NCI-H128 (cell line): ENCODE measurements at regions not wholly inside any gene's neighbourhood (a gene's known extent, or its start where the extent isn't known, plus 50 kb on each side); places are given as distances from the start of the nearest gene placed in this dataset.
"Not testable (repeated sequence)": the region's sequence is repeated elsewhere in the genome, so short reads cannot be mapped to it uniquely, and the experiment has no call there.

Source experiments
- DNase-seq: peaks from one replicate; lab custom pipeline; 2025; ENCODE audit not compliant: unreplicated experiment; lab: John Stamatoyannopoulos, UW

DNA sequence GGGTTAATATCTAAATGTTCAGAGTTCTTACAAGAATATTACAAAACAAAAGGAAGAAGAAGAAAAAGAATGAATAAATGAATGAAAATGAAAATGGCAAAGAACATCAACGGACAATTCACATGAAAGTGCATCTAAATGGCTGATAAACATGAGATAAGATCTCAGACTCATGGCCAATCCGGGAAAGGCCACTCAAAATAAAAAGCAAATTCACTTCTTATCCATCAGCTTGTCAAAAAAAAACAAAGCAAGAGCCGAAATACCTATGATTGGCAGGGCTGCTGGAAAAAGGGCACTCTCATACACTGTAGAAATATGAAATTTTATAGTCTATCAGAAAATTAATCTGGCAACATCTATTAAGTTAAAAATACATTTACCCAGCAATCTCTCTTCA, 103.6 kb upstream of the EDEM3 start:
- DNase-seq = no peak

DNA sequence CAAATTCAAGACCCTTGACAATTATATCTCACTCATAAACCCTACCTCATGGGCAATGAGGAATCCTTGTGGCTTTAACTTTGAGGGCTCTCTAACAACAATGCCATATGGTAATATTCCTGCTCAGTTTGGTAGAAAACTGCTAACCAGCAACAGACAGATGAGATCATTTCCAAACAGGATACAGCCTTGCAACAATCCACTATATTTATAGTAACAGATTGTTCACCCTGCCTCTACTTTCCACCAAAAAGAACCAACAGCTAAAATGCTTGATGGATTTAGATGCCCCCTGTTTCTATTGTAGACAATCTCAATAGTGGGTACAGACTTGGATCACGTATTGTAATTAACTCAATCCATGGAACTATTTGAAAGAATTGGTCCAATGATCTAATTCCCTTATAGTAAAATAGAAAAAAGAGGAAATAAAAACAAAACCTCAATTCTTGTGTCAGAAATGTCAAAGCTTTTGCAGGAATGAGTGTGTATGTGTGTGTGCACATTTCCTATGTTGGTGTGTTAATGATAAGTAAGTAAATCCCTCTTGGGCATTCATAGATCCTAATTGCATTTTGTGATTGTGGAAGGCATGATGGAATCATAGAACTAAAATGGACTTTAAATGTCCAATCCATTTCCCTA, 100.0 kb upstream of the EDEM3 start:
- DNase-seq = no peak

DNA sequence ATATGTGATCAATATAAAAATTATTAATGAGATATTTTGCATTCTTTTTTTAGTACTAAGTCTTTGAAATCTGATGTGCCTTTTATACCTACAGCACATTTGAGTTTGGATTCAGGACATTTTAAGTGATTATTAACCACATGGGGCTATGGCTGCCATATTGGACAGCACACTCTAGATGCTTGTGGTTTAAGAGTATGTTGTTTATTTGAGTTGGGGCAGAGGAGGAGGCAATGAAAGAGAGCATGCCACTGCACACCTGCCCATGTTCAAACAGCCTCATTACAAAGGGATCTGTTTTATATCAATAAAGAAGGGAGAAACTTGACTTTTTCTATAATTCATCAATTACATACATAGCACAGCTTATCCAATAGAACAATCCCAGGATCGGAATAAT, 99.4 kb upstream of the EDEM3 start:
- no peak for DNase-seq

DNA sequence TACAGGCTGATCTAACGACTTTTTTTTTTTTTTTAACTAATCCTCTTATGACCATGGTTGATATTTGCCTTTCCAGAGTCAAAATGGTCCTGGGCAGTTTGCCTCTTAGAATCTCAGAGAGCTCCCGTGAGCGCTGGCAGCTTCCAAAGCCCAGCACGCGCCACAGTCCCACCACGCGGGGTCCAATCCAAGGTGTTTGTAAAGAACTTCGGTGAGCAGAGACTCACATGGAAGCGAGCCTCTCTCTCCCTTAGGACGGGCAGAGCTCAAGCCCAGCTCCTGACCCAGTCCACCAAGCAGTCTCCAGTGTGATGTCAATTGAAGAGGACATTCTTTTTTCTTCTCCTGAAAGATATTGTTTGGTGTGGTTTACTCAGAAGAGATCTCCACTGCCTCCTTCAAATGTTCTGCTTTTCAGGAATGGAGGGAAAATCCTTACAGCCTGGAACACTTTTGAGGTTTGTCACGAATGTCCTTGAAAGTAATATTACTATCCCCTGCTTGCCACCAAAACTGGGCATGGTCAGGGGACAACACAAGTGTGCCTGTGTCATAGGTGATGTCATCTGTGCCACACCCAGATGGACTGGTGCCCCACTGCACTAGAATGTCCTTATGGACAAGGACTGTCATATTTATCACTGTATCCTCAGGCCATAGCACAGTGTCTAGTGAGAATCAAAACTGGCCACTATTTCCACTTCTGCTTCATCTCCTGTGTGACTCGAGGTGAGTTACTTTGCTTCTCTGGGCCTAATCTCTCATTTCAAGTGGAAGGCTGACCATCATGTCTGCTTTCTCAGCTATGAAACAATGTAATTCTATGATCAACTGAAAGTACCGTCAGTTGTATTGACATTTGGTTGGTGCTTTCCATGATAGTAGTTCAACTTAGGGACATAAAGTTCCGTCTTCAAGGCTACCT, 97.4 kb upstream of the EDEM3 start:
- no peak for DNase-seq

DNA sequence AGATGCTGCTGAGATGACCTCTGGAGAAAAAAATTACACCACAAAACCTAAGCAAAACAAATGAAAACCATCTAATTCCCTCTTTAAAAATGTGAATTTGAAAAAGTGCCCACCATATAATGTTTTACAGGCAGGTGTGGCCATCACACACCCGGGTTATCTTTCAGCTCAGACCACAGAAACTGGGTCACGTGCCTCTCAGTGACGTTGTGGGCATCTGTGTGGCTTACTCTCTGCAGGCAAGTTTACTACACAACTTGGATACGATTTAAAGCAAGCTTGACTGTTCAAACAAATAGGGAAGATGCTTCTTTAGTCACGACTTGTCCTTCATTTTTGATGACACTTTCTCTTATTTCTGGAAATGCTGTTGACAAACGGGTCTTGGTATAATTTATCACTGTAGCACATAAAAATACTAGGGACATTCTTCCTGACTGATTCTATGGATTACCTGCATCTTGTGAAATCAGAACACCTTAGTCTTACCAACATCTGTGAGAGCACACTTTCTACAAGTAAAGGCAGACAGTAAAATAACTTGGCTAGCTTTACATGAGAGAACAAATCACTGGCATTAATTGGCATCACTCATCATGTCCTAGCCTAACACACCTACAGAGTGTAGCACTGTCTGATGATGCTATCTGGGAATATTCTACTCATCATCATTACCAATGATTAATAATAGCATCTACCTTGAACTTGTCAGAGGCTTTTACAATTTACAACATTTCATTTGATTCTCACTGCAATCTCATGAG, 89.3 kb upstream of the EDEM3 start:
- no peak for DNase-seq

DNA sequence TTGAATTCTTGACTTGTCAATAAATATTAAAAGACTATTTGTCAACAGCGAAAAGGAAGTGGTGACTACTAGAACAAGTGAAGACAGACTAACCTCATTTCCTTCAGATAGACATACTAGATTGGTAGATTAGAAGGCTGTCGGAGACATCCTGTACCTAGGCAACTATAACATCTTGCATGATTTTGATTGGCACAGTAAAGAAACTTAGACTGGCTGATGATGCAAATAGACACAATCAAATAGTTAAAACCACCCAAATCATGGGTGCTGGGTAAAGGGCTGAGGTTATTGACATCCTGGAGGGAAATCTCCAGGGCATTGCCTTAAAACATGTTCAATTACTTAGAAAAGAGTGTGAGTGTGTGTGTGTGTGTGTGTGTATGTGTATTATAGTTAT, 85.9 kb upstream of the EDEM3 start:
- DNase-seq = no peak

DNA sequence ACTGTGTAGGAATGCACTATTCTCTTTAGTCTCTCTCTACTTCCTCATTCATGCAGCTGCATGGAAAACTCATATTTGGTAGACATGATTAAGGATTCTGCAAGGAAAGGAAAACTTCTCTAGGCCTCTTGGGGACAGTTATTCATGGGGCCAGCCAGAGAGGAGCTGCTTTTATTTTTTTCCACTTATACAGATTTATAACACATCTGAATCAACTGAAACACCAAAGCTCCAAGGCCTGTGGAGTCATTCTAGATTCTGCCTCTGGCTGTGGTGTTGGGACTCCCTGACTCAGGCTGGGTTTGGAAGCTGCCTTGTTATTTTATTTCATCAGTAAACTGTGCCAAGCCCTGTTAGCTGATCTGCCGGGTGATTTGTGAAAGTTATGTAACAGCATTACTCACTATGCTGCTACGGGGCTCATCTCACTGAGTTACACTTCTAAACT, 83.9 kb upstream of the EDEM3 start:
- no peak for DNase-seq

DNA sequence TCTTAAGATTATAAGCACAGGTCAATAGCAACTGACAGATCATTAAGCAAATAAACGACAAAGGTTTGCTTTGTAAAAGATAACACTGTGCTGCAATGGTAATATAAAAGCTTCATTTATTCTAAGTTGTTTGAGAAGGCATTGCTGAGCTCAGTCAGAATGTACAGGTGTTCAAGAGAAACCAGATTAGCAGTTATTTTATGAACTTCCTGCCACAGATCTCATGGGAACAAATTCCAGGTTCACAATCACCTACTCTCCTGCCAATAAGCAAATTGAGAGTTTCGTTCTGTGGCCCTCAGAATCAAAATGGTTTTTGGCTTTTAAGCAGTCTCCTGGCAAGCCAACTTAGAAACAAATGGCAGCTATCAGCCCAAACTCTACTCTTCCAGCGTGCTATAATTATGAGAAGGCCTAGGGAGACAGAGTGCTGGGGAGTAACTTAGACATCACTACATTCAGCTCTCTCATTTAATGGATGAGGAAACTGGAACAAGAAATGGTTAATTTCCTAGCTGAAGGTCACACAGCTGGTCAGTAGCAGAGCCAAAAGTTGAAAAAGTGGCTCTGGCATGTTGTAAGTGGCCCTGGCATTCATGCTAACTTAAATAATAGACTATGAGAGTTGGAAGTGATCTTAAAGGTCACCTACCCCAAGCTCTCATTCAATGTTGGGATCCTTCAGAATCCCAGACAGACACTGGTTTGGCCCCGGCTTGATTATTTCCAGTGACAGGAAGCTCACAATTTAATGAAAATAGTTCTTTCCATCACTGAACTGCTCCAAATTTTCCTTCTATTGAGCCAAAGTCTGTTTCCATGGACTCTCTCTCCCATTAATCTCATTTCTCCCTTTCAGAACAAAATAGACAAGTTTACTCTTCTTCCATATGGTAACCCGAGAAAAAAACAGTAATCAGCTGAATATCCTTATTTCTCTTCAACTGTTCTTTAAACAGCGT, 82.6 kb upstream of the EDEM3 start:
- no peak for DNase-seq

DNA sequence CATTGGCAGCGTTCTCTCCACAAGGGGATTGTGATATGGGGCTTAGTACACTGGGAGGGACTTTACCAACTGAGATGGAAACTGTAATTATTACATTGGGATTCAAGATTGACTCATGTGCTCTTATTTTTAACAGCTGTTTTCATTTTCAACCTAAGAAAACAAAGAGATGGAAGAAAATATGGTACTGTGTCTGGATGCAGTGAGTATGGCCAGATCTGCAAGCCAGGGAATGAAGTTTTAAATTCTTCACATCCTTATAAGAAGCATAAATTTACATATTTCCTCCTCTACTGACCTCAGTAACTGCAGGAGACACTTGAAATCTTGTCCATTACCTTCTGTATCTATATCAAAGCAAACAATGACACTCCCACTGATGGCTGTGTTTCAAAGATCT, 81.5 kb upstream of the EDEM3 start:
- no peak for DNase-seq

DNA sequence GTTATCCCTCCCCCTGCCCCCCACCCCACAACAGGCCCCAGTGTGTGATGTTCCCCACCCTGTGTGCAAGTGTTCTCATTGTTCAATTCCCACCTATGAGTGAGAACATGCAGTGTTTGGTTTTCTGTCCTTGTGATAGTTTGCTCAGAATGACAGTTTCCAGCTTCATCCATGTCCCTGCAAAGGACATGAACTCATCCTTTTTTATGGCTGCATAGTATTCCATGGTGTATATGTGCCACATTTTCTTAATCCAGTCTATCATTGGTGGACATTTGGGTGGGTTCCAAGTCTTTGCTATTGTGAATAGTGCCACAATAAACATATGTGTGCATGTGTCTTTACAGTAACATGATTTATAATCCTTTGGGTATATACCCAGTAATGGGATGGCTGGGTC, 79.3 kb upstream of the EDEM3 start:
- not testable (repeated sequence) for DNase-seq

DNA sequence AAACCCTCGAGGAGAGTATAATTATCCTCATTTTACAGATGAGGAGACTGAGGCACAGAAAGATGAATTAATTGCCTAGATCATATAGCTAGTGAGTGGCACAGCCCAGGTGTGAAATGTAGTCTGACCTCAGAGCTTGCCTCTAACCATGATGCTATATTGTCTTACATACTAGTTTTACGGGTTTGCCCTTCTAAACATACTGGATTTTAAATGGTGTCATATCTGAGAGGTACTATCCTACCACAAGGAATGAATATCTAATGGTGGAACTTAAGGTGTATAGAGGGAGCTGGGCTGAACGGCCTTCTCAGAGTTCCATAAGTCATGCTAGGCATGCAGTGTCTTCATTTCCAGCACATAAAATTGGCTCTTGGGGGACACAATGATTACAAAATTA, 77.9 kb upstream of the EDEM3 start:
- DNase-seq = no peak

DNA sequence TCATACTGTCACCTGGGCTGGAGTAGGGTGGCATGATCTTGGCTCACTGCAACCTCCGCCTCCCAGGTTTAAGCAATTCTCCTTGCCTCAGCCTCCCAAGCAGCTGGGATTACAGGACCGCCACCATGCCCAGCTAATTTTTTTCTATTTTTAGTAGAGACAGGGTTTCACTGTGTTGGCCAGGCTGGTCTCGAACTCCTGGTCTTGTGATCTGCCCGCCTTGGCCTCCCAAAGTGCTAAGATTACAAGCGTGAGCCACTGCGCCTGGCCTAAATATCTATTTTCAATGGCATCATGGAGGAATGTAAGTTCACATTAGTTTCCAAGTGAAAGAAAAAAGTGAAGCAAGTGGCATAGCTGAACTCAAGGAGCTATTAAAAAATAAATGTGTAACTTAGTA, 74.8 kb upstream of the EDEM3 start:
- DNase-seq = not testable (repeated sequence)

DNA sequence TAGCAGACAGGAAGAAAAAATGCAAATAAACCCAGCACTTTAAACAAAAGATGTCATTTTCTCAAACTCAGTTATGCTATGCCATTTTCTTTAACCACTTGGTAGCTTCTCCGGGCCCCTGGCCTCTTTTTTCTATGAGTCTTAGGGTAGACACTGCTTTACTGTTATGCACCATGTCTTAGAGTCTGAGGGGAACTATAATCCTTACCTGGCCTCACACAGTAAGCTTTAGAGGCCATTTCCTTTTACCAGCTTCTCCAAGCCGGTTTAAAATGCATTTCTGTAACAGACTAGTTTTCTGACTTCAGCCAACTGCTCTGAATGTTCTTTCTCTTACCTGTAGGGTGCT, 73.7 kb upstream of the EDEM3 start:
- no peak for DNase-seq

DNA sequence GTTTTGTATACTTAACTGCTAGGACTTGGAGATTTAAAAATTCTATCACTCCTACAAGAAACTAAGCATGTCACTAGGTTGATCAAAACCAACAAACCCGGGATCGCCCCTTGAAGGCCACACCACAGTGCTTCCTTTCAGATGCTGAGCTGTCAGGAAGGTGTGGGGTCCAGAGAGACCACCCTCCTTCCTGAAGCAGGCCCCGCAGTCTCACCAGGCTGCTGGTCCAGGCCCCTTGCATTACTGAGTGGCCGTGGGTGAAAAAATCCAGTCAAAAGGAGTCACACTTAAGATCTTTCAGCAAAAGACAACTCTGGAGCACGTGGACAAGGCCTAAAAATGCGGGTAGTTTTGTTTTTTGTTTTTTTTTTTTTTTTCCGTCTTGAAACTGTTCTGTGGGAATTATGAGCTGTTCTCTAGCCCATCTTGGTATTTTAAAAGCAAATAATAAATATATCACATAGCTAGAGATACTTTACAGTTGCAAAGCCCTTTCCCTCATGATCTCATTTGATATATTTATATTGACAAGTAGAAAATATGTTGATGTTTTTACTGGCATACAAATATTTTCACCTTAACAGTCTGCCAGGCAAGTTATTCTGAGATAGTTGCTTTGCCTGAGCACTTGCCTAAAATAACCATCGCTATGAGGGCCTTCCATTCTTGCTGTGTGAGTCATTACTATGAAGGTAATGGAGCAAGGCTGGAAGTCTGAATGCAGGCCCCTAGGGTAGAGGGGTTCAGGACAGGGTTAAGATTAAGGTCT, 73.1 kb upstream of the EDEM3 start:
- DNase-seq = no peak

DNA sequence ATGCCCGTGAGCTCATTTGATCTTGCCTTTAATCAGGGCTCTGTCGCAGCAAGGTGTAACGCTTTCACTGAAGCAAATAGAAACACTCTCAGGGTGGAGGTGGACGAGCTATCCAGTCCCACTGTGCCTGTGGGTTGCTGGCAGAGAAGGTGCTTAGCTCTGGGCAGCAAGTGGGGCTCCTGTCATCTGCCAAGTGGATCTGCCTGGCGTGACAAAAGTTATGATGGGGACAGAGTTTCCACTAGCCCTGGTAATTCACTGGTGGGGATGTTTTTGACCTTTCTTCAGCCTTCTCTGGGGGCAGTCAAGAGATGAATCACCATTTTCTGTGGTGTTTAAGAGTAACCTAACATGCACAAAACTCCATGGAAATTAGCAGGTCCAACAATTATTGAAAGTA, 71.3 kb upstream of the EDEM3 start:
- DNase-seq = no peak

DNA sequence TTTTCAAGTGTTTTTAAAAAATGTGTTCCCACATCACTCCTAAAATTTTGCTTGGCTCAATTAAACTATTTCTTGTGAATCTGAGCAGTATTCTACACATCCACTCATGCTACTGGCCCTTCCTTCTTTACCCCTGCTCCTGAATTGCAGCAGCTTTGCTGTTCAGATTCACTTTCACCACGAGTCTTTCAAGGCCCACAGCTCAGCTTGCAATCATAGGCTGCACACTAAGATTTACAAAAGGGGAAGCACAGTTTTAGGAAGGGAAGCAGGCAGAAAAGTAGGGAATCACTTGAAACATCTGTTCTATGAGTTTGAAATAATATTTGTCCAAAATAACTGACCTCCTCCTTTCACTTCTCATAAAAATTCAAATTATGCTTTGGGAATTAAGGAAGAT, 70.9 kb upstream of the EDEM3 start:
- DNase-seq = no peak

DNA sequence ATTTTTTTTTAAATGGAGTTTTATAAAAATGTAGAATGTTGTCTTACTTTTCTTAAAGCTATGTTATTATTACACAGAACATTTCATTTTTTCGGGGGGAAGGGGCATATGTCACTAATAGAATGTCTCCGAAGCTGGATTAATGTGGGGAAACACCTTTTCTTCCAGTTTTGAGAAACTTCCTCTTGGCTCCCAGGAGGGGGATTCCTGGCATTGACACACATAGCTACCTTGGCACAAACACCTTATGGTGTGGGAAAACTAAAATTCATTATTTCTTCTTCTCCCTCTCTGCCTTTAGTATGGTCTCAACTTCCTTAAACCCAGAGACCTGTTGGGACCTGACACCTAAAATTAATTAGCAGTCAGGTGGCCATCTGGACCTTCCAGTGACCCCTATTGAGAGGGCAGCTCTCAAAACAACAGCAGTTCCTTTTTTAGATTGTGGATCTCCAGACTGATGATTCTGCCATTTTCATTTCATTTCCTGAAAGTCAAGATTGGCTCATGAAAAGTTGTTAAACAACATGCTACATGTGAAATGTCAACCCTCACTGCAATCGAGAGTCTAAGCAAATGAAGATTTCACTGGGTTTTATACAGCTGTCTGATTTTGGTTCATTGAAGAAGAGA, 70.1 kb upstream of the EDEM3 start:
- DNase-seq = no peak

DNA sequence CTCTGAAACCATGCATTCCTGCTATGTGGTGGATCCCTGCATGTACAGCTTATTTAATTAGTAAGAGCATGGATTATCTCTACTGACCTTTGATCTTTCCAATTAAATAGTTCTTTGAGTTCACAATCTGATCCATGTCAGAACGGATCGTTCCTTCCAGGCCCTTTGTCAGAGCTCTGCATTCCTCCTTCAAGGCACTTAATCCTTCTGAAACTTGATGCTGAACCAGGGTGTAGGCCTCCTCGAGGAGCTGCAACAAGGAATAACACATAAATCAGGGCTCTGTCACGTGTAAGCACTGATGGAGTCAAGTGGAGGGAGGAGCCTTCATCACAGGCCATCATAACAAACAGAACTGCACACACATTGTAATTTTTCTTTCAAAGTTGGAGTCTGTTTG, 68.4 kb upstream of the EDEM3 start:
- DNase-seq = no peak

DNA sequence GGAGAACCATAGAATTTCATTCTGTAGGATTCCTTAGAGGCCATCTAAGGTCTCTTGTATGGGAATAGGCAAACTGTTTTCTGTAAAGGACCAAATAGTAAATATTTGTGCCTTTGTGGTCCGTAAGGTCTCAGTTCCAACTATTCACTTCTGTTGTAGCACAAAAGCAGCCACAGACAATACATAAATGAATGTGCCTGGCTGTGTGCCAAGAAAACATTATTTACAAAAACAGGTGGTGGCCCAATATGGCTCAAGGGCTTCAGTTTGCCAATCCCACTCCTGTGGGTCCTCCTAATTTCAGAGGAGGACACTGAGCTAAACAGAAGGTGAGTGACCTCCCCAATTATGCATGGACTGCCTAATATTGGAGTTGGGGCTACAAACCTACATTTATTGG, 67.6 kb upstream of the EDEM3 start:
- DNase-seq = peak; percentile 18

DNA sequence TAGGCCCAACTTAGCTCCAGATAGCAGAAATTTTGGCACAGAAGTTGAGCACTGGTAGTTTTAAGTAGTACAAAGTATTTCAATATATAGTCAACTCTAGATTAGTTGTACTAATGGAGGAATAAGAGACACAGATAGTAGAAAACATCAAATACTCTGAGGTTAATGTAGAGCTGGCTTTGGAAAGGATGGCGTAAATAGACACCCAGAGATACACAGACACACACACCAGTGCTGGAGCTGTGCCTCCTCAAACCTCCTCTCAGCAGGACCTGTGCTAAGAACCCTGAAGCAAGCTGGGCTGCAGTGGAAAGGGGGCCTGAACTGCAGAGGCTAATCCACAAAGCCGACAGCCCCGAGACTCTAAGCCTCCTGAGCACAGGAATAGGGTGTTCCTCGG, 67.0 kb upstream of the EDEM3 start:
- no peak for DNase-seq
